SK-N-SH (cell line): ENCODE measurements at regions not wholly inside any gene's neighbourhood (a gene's known extent, or its start where the extent isn't known, plus 50 kb on each side); places are given as distances from the start of the nearest gene placed in this dataset.

ENCODE experiments used
- CTCF ChIA-PET: fragments of 300-600, 350-600 bp; formaldehyde crosslinking; extraction: SDS; loops from one replicate; lab custom pipeline; 2021; lab: Yijun Ruan, JAX
- POLR2A ChIA-PET: fragments of 350-600 bp; sonication (Branson Sonifier 250); formaldehyde crosslinking; extraction: SDS; loops from one replicate; lab custom pipeline; 2020; ENCODE audit warnings: antibody characterized with exemption, inconsistent platforms; lab: Yijun Ruan, JAX
- DNase-seq: peaks from one replicate; pipeline ENCODE4 v3.0.0; 2012
- H2AFZ ChIP-seq: fragments of 200-600 bp; sonication (generic); 2 replicates; pipeline ENCODE4 v1.8.1; 2016; ENCODE audit warnings: antibody characterized with exemption, mild to moderate bottlenecking, low read depth
- H3F3A ChIP-seq: fragments of 200-600 bp; sonication (generic); replicated peaks from 2 replicates; pipeline ENCODE3; 2016; ENCODE audit warnings: antibody characterized with exemption, mild to moderate bottlenecking; ENCODE audit not compliant: insufficient read depth
- H3K27ac ChIP-seq, 2 experiments: fragments of 200-500 bp in 1 of 2; fragments of 200-600 bp in 1 of 2; sonication (Bioruptor generic) in 1 of 2; sonication (generic), shearing (Covaris generic) in 1 of 2; 2 replicates each; pipeline versions ENCODE4 v1.5.1 to v1.6.1; 2014 to 2016; ENCODE audit warnings: low read depth in 2 of 2, inconsistent platforms in 1 of 2, low read length in 1 of 2, mild to moderate bottlenecking in 1 of 2, mixed read lengths in 1 of 2
- H3K27me3 ChIP-seq: fragments of 200-600 bp; sonication (generic), shearing (Covaris generic); 2 replicates; pipeline ENCODE4 v1.6.1; 2016; ENCODE audit warnings: mixed run types; ENCODE audit not compliant: insufficient read depth
- H3K36me3 ChIP-seq, 2 experiments: fragments of 200-500 bp in 1 of 2; fragments of 200-600 bp in 1 of 2; sonication (Bioruptor generic) in 1 of 2; sonication (generic) in 1 of 2; replicated peaks in 1 of 2; 2 replicates each; pipeline versions ENCODE3 to v1.5.1; 2014 to 2016; ENCODE audit warnings: low read length in 1 of 2, mild to moderate bottlenecking in 1 of 2; ENCODE audit not compliant: insufficient read depth in 2 of 2, control insufficient read depth in 1 of 2
- H3K4me1 ChIP-seq, 2 experiments: fragments of 200-500 bp in 1 of 2; fragments of 200-600 bp in 1 of 2; sonication (Bioruptor generic) in 1 of 2; sonication (generic), shearing (Covaris generic) in 1 of 2; 2 replicates each; pipeline versions ENCODE4 v1.5.1 to v1.6.1; 2014 to 2016; ENCODE audit warnings: low read depth in 1 of 2, low read length in 1 of 2, mixed run types in 1 of 2; ENCODE audit not compliant: insufficient read depth in 2 of 2, control insufficient read depth in 1 of 2
- H3K4me2 ChIP-seq: fragments of 200-600 bp; sonication (generic), shearing (Covaris generic); 2 replicates; pipeline ENCODE4 v1.6.1; 2017; ENCODE audit warnings: mixed run types
- H3K4me3 ChIP-seq, 2 experiments: fragments of 200-500 bp in 1 of 2; fragments of 200-600 bp in 1 of 2; sonication (Bioruptor generic) in 1 of 2; sonication (generic), shearing (Covaris generic) in 1 of 2; 2 replicates each; pipeline versions ENCODE4 v1.5.1 to v1.8.1; 2014 to 2016; ENCODE audit warnings: low read depth in 2 of 2, inconsistent platforms in 1 of 2, low read length in 1 of 2, mild to moderate bottlenecking in 1 of 2, mixed read lengths in 1 of 2, moderate library complexity in 1 of 2
- H3K79me2 ChIP-seq: fragments of 200-600 bp; sonication (generic); 2 replicates; pipeline ENCODE4 v1.8.1; 2017; ENCODE audit warnings: mild to moderate bottlenecking; ENCODE audit not compliant: insufficient read depth
- H3K9ac ChIP-seq: fragments of 200-600 bp; sonication (generic); 2 replicates; pipeline ENCODE4 v1.6.1; 2017; ENCODE audit warnings: mixed run types
- H3K9me2 ChIP-seq: fragments of 200-600 bp; sonication (generic); 2 replicates; pipeline ENCODE4 v1.6.1; 2017; ENCODE audit warnings: mixed run types
- H3K9me3 ChIP-seq: fragments of 200-600 bp; sonication (generic); 2 replicates; pipeline ENCODE4 v1.6.1; 2017; ENCODE audit warnings: mixed run types, mild to moderate bottlenecking, moderate library complexity
- H4K20me1 ChIP-seq: fragments of 200-600 bp; sonication (generic); 2 replicates; pipeline ENCODE4 v1.6.1; 2017; ENCODE audit warnings: mild to moderate bottlenecking, mixed run types; ENCODE audit not compliant: insufficient read depth
- CTCF ChIP-seq: fragments of 200-600 bp; sonication (generic); IDR thresholded peaks from 2 replicates; pipeline ENCODE4 v1.6.1; 2017; ENCODE audit warnings: antibody characterized with exemption, mild to moderate bottlenecking, moderate library complexity
- ELF1 ChIP-seq: IDR thresholded peaks from 2 replicates; pipeline ENCODE4 v1.4.0; 2012
- FOXJ3 ChIP-seq: sonication (generic); formaldehyde crosslinking; IDR thresholded peaks from 2 replicates; pipeline ENCODE4 v1.5.1; 2020; ENCODE audit warnings: mild to moderate bottlenecking, missing genetic modification reagents
- GATA2 ChIP-seq: sonication (generic); formaldehyde crosslinking; IDR thresholded peaks from 2 replicates; pipeline ENCODE4 v1.5.0; 2020; ENCODE audit warnings: mild to moderate bottlenecking, missing genetic modification reagents
- JUND ChIP-seq: IDR thresholded peaks from 2 replicates; pipeline ENCODE4 v1.4.0; 2012
- MAX ChIP-seq: IDR thresholded peaks from 2 replicates; pipeline ENCODE4 v1.4.0; 2012; ENCODE audit warnings: low read depth
- MXI1 ChIP-seq: IDR thresholded peaks from 2 replicates; pipeline ENCODE4 v1.6.1; 2012; ENCODE audit warnings: mild to moderate bottlenecking, low read depth, low read length, improper control_type of control experiment
- RCOR1 ChIP-seq: fragments of 150-350 bp; IDR thresholded peaks from 2 replicates; pipeline ENCODE4 v1.6.1; 2017; ENCODE audit warnings: antibody characterized with exemption, low read length
- SMC3 ChIP-seq: IDR thresholded peaks from 2 replicates; pipeline ENCODE4 v1.6.1; 2012; ENCODE audit warnings: low read depth, low read length, improper control_type of control experiment
- TAF1 ChIP-seq: IDR thresholded peaks from 2 replicates; pipeline ENCODE4 v1.6.1; 2012; ENCODE audit warnings: low read depth, mild to moderate bottlenecking, low read length, moderate library complexity, borderline replicate concordance
- TEAD4 ChIP-seq: IDR thresholded peaks from 2 replicates; pipeline ENCODE4 v1.4.0; 2012; ENCODE audit warnings: mild to moderate bottlenecking, borderline replicate concordance; ENCODE audit not compliant: insufficient read depth
- YY1 ChIP-seq: IDR thresholded peaks from 2 replicates; pipeline ENCODE4 v1.4.0; 2012; ENCODE audit warnings: low read depth, mild to moderate bottlenecking
- ZBTB33 ChIP-seq: IDR thresholded peaks from 2 replicates; pipeline ENCODE4 v1.4.0; 2012; ENCODE audit warnings: low read depth, borderline replicate concordance
- WGBS: methylation state at CpG from one replicate; pipeline ENCODE4 v1.1.6; 2017; ENCODE audit warnings: low lambda C conversion rate; 5-methylcytosine and 5-hydroxymethylcytosine counted together

- Histone ChIP-seq H3K9me3 (no peaks in the 10 kb centered on the region), H3K9me2 (no peaks in the 10 kb centered on the region), H3K36me3 (no peaks in the 10 kb centered on the region), H3F3A (peaks cover 2% of the 10 kb centered on the region), H3K4me3 (no peak overlapping the region), H3K9ac (no peak overlapping the region), H3K4me1 (peaks cover 0 to 9% of the 10 kb centered on the region in 2 experiments; a peak in 2 of 4 replicates), H3K79me2 (no peaks in the 10 kb centered on the region), H3K27ac (no peak overlapping the region), H3K4me2 (no peak overlapping the region), H3K27me3 (no peaks in the 10 kb centered on the region), H2AFZ (no peak overlapping the region), H4K20me1 (no peaks in the 10 kb centered on the region)
- DNase-seq, result no peak
- TF ChIP-seq CTCF (no peak), JUND (no peak)
- CTCF ChIA-PET, result no interaction called here
- 80% methylated on average over 2 of the region's 2 CpGs for WGBS
- POLR2A ChIA-PET, result no interaction called here
Observed at GRCh38 chr2:200247494-200247893, 59.0 kb upstream of the SPATS2L start.

GRCh38 chr2:200252265-200253067, 54.0 kb upstream of the SPATS2L start:
- H3F3A ChIP-seq, result no peaks in the 10 kb centered on the region
- no peaks in the 10 kb centered on the region; the same call in 1 of the 2 replicates for H3K27me3 ChIP-seq
- WGBS, result 73% methylated on average over 8 of the region's 8 CpGs
- H3K79me2 ChIP-seq, result no peaks in the 10 kb centered on the region
- TF ChIP-seq GATA2, result no peak
- TF ChIP-seq TAF1, result no peak
- no peak for TF ChIP-seq SMC3
- H2AFZ ChIP-seq, result no peak overlapping the region
- no peak overlapping the region for H3K4me2 ChIP-seq
- POLR2A ChIA-PET, result no interaction called here
- DNase-seq, result no peak
- no peaks in the 10 kb centered on the region for H3K36me3 ChIP-seq
- H3K4me1 ChIP-seq, result no peaks in the 10 kb centered on the region; a peak in 1 of 4 replicates
- H3K9me3 ChIP-seq, result no peaks in the 10 kb centered on the region
- no peaks in the 10 kb centered on the region for H4K20me1 ChIP-seq
- H3K4me3 ChIP-seq, result no peak overlapping the region
- no peak overlapping the region for H3K27ac ChIP-seq
- no peak overlapping the region for H3K9ac ChIP-seq
- no peaks in the 10 kb centered on the region for H3K9me2 ChIP-seq
- CTCF ChIA-PET, result no interaction called here

GRCh38 chr2:200253639-200254038, 52.9 kb upstream of the SPATS2L start:
- Histone ChIP-seq H3K9me3 (no peaks in the 10 kb centered on the region), H3K79me2 (no peaks in the 10 kb centered on the region), H3K27ac (no peak overlapping the region), H3K4me1 (no peaks in the 10 kb centered on the region; a peak in 1 of 4 replicates), H3K9ac (no peak overlapping the region), H4K20me1 (no peaks in the 10 kb centered on the region), H3K4me3 (no peak overlapping the region), H3K27me3 (no peaks in the 10 kb centered on the region; the same call in 1 of the 2 replicates), H3K9me2 (no peaks in the 10 kb centered on the region), H3F3A (no peaks in the 10 kb centered on the region), H3K4me2 (no peak overlapping the region), H2AFZ (no peak overlapping the region), H3K36me3 (no peaks in the 10 kb centered on the region)
- CTCF ChIA-PET, result interaction anchor here (1.3 to 1.9 kb wide), 3 partner anchors 12 to 55 kb away, joined by 3 to 7 read pairs (median 5); no protein-coding TSS in a partner anchor
- TF ChIP-seq TEAD4 (no peak), CTCF (no peak), FOXJ3 (no peak), ZBTB33 (no peak), MXI1 (no peak), TAF1 (no peak), ELF1 (no peak), YY1 (no peak), MAX (no peak), RCOR1 (no peak)
- no peak for DNase-seq
- WGBS, result 29% methylated on average over 2 of the region's 2 CpGs
- POLR2A ChIA-PET, result interaction anchor here (0.7 kb wide), 1 partner anchor 42 kb away, joined by 4 read pairs; no protein-coding TSS in a partner anchor
